ENCODE measurements at regions not wholly inside any gene's neighbourhood (a gene's known extent, or its start where the extent isn't known, plus 50 kb on each side); places are given as distances from the start of the nearest gene placed in this dataset.

DNA sequence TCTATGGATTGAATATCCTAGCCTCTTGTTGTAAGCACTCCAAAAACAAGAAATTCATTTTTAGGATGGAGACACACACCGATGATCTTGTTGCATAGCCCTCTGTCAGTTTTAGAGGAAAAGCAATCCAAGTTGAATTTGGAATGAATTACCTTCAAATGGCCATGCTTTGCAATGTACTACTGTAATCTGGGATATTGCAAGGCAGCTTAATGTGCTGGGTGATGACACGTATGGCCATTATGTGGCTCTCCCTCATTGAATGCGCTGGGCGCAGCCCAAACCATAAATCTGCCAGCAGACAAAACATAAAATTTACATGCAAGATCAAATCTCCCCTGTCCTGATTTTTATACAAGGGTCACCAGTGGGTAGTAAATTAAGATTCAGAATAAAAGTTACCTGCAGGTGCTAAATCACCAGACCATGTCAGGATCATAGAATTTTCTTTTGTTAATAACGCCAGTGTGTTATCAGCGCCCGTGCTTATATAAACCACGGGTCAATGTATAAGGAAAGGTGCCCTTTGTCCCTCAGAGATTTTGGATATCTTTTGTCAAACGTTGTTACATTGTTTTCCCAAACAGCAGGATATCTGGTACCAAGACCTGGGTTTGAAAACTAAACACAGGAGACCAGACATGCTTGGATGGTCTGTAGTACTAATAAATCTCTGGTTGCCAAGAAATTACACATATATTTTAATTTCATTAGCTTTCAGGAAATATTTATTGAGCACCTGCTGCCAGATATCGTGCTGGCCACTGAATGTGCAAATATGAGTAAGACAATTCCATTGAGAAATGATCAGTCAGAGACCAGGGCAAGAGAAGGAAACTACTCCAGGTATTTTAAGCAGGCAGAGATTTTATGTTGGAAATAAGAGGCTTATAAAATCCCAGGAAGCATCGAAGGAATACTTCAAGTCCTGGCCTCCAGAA is 237.1 kb downstream of the EBLN2 start:
- no peak for DNase-seq

DNA sequence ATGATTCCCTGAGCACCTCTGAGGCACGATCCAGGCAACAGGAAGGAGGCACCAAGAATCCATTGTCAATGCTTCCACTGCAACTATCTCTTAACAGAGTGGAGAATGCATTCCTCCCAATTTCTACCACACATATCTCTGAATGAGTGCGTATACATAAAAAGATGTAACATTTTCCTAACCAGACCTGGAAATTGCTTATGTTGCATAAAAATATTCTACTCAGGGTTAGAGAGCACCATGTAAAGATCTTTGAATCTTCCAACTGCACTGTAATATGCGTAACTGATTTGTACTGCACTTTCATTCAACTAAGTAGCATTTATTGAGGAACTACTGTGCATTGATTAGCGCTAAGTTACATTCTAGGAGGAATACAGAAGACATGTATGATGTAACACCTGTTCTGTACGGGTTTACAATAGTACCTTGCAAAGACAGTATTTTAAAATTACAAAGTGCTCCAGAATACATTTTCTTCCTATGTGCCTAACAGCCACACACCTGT is 237.8 kb downstream of the EBLN2 start:
- no peak for DNase-seq

DNA sequence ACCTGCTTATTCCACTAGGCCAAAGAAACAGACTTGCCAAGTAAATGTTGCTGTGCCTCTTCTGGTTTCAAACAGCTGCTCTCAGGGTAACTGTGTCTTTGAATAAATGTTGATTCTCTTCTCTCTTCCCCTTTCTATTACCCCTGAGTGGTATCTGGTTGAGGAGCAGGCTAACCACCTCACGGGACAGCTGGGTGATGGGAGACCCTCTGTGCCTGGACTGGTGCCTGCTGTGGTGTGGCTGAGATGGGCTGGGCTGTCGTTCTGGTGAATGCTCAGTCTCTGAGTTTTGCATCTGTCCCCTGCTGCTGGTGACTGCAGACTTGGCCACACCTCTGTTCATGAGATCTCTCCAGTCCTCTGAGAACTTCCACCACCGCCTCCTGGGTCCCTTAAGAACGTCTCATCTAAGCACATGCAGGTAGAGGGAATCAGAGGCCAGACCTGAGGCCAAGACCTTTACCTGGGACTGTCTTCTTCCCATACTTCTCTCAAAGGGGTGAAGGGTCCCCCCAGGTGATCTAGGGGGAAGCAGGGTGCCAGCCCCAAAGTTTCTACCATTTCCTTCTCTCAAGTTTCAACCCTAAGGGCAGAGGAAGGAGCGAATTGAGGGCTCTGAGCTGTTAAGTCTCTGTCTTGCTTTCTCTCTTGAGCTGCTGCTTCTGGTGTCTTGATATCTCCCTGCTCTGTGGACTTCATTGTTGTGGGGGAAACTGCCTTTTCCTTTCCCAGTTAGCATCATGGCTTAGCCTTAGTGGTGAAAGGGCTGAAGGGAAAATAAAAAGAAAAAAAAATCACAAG is 252.9 kb downstream of the EBLN2 start:
- no peak for DNase-seq

DNA sequence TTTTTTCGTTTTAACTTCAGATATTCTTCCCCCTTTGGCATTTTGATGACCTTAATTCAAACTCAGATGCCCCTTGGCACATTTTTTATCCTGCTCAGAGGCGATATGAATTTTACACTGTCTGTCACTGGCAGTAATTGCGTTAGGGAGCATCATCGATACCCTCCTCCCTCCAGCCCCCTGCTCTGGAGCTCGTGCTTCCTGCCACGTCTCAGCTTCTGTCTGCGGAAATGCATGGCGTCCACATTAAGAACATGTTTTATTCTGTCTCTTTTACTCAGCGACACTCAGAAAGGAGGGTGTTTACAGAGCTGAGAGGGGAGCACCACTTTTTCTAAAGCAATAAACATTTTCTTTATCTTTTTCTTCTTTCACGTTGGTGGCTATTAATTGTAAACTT is 254.2 kb downstream of the EBLN2 start:
- no peak for DNase-seq

DNA sequence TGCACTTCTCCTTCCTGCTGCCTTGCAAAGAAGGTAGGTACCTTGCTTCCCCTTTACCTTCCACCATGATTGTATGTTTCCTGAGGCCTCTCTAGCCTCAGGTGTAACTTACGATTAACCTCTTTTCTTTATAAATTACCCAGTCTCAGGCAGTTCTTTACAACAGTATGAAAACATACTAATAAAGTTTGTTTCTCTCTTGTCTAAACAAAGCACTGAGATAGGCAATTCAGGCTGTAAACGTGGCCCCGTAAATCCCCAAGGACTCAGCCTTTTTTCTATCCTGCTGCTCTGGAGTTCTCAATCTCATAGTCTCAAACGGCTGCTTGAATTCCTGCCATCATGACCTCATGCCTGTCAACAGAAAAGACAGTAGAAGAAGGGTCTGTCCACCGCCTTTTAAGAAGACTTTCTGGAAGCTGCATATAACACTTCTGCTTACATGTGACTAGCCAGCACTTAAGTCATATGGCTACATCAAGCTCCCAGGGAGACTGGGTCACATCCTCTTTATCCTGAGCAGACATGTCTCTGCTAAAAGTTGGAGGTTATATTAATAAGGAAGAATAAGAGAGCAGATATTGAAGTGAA is 257.8 kb downstream of the EBLN2 start:
- no peak for DNase-seq

DNA sequence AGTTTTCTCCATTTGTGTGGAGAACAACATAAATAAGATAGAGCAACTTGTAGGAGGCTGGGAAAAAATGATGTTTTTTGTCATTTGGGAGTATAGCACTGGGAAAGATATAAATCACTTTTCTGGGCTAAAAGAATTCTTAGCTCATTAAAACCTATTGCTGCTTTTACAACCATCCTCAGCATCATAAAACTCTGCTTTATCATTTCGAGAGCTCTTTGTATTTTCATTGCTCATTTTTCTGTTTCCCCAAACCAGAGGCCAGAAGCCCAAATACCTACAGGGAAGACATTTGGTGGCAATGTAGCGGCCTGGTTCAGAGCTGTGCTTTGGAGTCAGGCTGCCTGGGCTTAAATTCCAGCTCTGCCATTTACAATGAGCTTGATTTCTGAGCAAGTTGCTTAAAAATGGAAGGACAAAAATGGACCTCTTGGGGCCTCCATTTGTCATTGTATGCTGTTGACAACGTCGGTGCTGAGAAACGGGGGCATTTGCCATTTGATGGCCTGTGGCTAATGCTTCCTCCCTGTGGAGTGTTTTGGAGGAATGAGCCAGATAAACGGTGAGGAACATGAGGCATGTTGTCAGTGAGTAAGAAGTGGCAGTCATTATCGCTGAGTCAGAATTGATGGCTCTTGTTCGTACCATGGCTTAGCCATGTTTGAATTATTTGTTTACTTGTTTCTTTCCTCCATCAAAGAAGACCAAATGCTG is 260.0 kb downstream of the EBLN2 start:
- DNase-seq, result no peak

DNA sequence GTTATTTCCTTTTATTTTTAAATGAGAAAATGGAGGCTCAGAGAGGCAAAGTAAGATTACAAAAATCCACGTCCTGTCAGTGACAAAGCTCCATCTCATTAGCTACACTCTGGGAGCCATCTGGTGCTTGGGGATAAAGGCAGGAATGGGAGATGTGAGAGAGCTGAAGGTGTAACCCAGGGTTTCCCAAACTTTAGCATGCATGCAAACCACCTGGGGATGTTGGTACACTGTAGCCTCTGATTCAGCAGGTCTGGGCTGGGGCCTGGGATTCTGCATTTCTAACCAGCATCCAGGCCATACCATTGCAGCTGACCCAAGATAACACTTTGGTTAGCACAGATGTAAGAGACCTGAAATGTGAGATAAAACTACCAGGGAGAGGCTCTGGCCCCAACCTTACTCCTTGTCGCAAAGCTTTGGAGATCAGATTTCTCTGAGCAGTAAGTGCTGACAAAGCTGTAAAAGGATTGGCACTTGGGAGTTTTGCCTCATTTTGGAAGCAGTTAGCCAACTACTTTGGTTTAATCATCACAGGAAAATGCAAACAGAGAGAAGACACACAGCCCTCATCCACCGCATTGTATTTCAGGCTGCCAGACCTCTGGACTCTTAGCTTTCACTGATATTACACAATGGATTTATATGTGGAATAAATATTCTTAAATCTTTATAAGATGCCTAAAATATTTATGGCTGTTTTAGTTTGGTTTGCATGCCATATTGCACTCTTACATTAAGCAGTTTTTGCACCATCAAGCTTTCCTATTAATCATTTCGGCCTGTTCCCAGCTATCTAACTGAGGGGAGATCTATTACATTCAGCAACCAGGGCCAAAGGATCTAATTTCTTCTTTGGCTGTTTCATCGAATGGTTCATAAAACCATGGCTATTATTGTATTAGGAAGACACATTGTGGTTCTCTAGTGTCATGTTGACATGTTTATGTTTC is 263.0 kb downstream of the EBLN2 start:
- no peak for DNase-seq

DNA sequence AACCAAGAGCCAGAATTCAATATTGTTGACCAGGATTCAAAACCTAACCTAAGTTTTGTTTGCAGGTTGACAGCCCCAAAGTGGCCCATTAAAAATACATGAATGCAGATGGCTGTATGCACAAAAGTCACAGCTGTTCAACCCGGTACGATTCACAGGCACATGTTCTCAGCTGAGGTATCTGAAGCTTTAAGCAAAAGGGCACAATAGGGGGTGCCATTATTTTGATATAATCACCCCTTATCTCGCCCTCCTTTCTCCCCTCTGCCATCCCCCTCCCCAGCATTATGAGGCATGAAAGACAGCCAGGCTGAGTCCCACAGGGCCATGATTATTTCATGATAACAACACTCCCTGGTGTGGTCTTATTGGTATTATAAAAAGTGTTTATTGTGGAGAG is 264.9 kb downstream of the EBLN2 start:
- peak; percentile 38 for DNase-seq

DNA sequence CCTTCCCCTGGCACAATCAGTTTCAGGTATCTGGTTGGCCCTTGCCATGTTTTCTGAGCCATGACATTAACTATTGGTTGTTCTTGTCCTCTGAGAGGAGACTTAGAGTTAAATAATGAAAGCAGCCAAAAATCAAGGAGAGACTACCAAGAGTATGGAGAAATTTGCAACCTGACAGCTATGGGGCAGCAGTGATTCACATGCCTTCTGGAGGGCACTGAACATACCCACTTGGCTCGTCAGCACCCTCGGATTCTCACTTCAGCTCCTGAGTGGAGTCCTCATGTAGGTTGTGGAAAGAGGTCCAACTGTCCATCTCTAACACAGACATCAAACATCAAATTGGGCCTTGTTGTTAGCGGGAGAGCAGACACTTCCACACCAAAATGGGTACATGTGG is 265.6 kb downstream of the EBLN2 start:
- DNase-seq, result no peak

Measured in retina (tissue), 1 donor.